ENCODE measurements at regions not wholly inside any gene's neighbourhood (a gene's known extent, or its start where the extent isn't known, plus 50 kb on each side); places are given as distances from the start of the nearest gene placed in this dataset.

GRCh38 chr14:106280876-106281275 is 754.5 kb downstream of the TMEM121 start:
- TF ChIP-seq CTCF (IDR thresholded peaks at IDR 0.05) = no peak
- no peak for TF ChIP-seq POLR2A (IDR thresholded peaks at IDR 0.05)
